HCT116 (cell line): ENCODE measurements at regions not wholly inside any gene's neighbourhood (a gene's known extent, or its start where the extent isn't known, plus 50 kb on each side); places are given as distances from the start of the nearest gene placed in this dataset.
"Not testable (repeated sequence)": the region's sequence is repeated elsewhere in the genome, so short reads cannot be mapped to it uniquely, and the experiment has no call there.

Experiments used
- ATAC-seq: fragments of 200-7000 bp; cut with Tn5 transposase; 2 replicates; pipeline ENCODE4 v1.9.1; 2020; ENCODE audit warnings: mild to moderate bottlenecking, moderate library complexity
- BruUV-seq: library from RNA; stranded (reverse); fragments of 400-500 nt; replicated peaks from 2 replicates; lab custom pipeline; 2021; lab: Mats Ljungman, UMichigan
- CTCF ChIA-PET: fragments of 300-600 bp; sonication (Branson Sonifier 250); formaldehyde crosslinking; loops from one replicate; lab custom pipeline; 2021; ENCODE audit warnings: antibody characterized with exemption; lab: Charles Lee
- POLR2A ChIA-PET: fragments of 300-600, 350-600 bp; sonication (Branson Sonifier 250); formaldehyde crosslinking; loops from one replicate; lab custom pipeline; 2021; ENCODE audit warnings: antibody characterized with exemption; lab: Charles Lee
- RAD21 ChIA-PET, 2 experiments: fragments of 300-600 bp; sonication (Branson Sonifier 250); formaldehyde crosslinking; loops; one replicate each; lab custom pipeline; 2023; ENCODE audit warnings: low total read pairs in 2 of 2; ENCODE audit not compliant: uncharacterized antibody in 2 of 2, unreplicated experiment in 2 of 2, low non-redundant PET in 1 of 2; lab: Charles Lee
- DNase-seq: peaks from one replicate; pipeline ENCODE4 v3.0.0-alpha.2; 2010; ENCODE audit warnings: low read depth, low spot score
- H2AFZ ChIP-seq: fragments of 200-600 bp; shearing (Covaris generic), sonication (generic); 2 replicates; pipeline ENCODE4 v1.6.1; 2017; ENCODE audit warnings: low read depth, mixed run types, mixed read lengths, antibody characterized with exemption, low read length; ENCODE audit not compliant: poor library complexity, severe bottlenecking
- H3K27ac ChIP-seq: 2 replicates; pipeline ENCODE4 v1.5.1; 2012; ENCODE audit warnings: low read depth, low read length
- H3K27me3 ChIP-seq: fragments of 200-600 bp; sonication (generic); 2 replicates; pipeline ENCODE4 v1.6.1; 2016; ENCODE audit warnings: mixed run types, low read length, mixed read lengths; ENCODE audit not compliant: insufficient read depth
- H3K36me3 ChIP-seq, 2 experiments: fragments of 200-500 bp in 1 of 2; fragments of 200-600 bp in 1 of 2; sonication (Bioruptor generic) in 1 of 2; sonication (generic) in 1 of 2; 2 replicates each; pipeline versions ENCODE4 v1.5.1 to v1.6.1; 2014 to 2016; ENCODE audit warnings: low read length in 2 of 2, inconsistent platforms in 1 of 2, mixed read lengths in 1 of 2, mixed run types in 1 of 2; ENCODE audit not compliant: insufficient read depth in 2 of 2, control insufficient read depth in 1 of 2
- H3K4me1 ChIP-seq, 2 experiments: fragments of 200-600 bp in 1 of 2; sonication (generic) in 1 of 2; 2 replicates each; pipeline versions ENCODE4 v1.5.1 to v1.6.1; 2012 to 2017; ENCODE audit warnings: low read length in 2 of 2, inconsistent platforms in 1 of 2, mild to moderate bottlenecking in 1 of 2, mixed read lengths in 1 of 2, mixed run types in 1 of 2, moderate library complexity in 1 of 2; ENCODE audit not compliant: insufficient read depth in 2 of 2, control insufficient read depth in 1 of 2
- H3K4me2 ChIP-seq: fragments of 200-600 bp; sonication (generic); 2 replicates; pipeline ENCODE4 v1.6.1; 2017; ENCODE audit warnings: mixed run types, low read length, mixed read lengths
- H3K4me3 ChIP-seq, 2 experiments: fragments of 200-600 bp in 1 of 2; sonication (generic) in 1 of 2; replicated peaks in 1 of 2; 2 replicates each; pipeline ENCODE4 v1.5.1; 2011 to 2016; ENCODE audit warnings: low read length in 2 of 2, control low read depth in 1 of 2, low read depth in 1 of 2, mild to moderate bottlenecking in 1 of 2, mixed read lengths in 1 of 2, mixed run types in 1 of 2
- H3K79me2 ChIP-seq: fragments of 200-600 bp; sonication (generic); 2 replicates; pipeline ENCODE4 v1.6.1; 2017; ENCODE audit warnings: mild to moderate bottlenecking, mixed run types, low read length, moderate library complexity, mixed read lengths; ENCODE audit not compliant: insufficient read depth
- H3K9ac ChIP-seq: fragments of 200-600 bp; sonication (generic); 2 replicates; pipeline ENCODE4 v1.6.1; 2016; ENCODE audit warnings: low read length, mixed read lengths
- H3K9me2 ChIP-seq: fragments of 200-600 bp; sonication (generic), shearing (Covaris generic); 2 replicates; pipeline ENCODE4 v1.6.1; 2017; ENCODE audit warnings: mixed run types, mild to moderate bottlenecking, moderate library complexity; ENCODE audit not compliant: insufficient read depth
- H3K9me3 ChIP-seq, 2 experiments: fragments of 200-500 bp in 1 of 2; fragments of 200-600 bp in 1 of 2; sonication (Bioruptor generic) in 1 of 2; sonication (generic) in 1 of 2; 2 replicates each; pipeline ENCODE4 v1.6.1; 2014 to 2017; ENCODE audit warnings: low read length in 2 of 2, mixed read lengths in 2 of 2, inconsistent platforms in 1 of 2, low read depth in 1 of 2, mild to moderate bottlenecking in 1 of 2, mixed run types in 1 of 2, moderate library complexity in 1 of 2; ENCODE audit not compliant: control insufficient read depth in 1 of 2, insufficient read depth in 1 of 2
- H4K20me1 ChIP-seq: fragments of 200-600 bp; sonication (generic), shearing (Covaris generic); 2 replicates; pipeline ENCODE4 v1.6.1; 2017; ENCODE audit warnings: mixed run types, mild to moderate bottlenecking, moderate library complexity; ENCODE audit not compliant: insufficient read depth
- ATF3 ChIP-seq: IDR thresholded peaks from 2 replicates; pipeline ENCODE4 v1.6.1; 2012
- EGR1 ChIP-seq: IDR thresholded peaks from 2 replicates; pipeline ENCODE4 v1.6.1; 2012; ENCODE audit warnings: low read depth
- EZH2 ChIP-seq: fragments of 200-600 bp; sonication (generic); IDR thresholded peaks from 2 replicates; pipeline ENCODE4 v1.6.1; 2017; ENCODE audit warnings: antibody characterized with exemption, mixed run types
- EZH2phosphoT487 ChIP-seq: fragments of 200-600 bp; IDR thresholded peaks from 2 replicates; pipeline ENCODE4 v1.6.1; 2018; ENCODE audit warnings: antibody characterized with exemption, borderline replicate concordance
- RAD21 ChIP-seq: IDR thresholded peaks from 2 replicates; pipeline ENCODE4 v1.6.1; 2012; ENCODE audit warnings: low read depth, mild to moderate bottlenecking
- REST ChIP-seq: IDR thresholded peaks from 2 replicates; pipeline ENCODE4 v1.6.1; 2012; ENCODE audit warnings: low read depth
- SP1 ChIP-seq: IDR thresholded peaks from 2 replicates; pipeline ENCODE4 v1.6.1; 2012; ENCODE audit warnings: low read depth
- SRF ChIP-seq: IDR thresholded peaks from 2 replicates; pipeline ENCODE4 v1.6.1; 2012; ENCODE audit warnings: low read depth
- intact Hi-C: fragments of 100-400 bp; cut with micrococcal nuclease; formaldehyde crosslinking; loops from 2 replicates; pipeline ENCODE4 v1.10.0; 2022

- no peak overlapping the region for H3K4me3 ChIP-seq
- H3K36me3 ChIP-seq, result no peaks in the 10 kb centered on the region
- H4K20me1 ChIP-seq, result no peaks in the 10 kb centered on the region
- intact Hi-C loops, result no loop called here
- no peak for TF ChIP-seq EZH2phosphoT487
- no peak for TF ChIP-seq RAD21
- TF ChIP-seq, all 23 proteins: peak for 0
- DNase-seq (no peak), ATAC-seq (no peak)
- POLR2A ChIA-PET, result no interaction called here
- no peak overlapping the region for H2AFZ ChIP-seq
- H3K4me1 ChIP-seq, result no peaks in the 10 kb centered on the region
- no peaks in the 10 kb centered on the region for H3K9me2 ChIP-seq
- H3K9ac ChIP-seq, result no peak overlapping the region
- RAD21 ChIA-PET, result no interaction called here
- no peak overlapping the region for H3K27ac ChIP-seq
- no peaks in the 10 kb centered on the region for H3K79me2 ChIP-seq
- CTCF ChIA-PET, result no interaction called here
- no peaks in the 10 kb centered on the region for H3K27me3 ChIP-seq
- H3K4me2 ChIP-seq, result no peak overlapping the region
- peaks cover 13 to 14% of the 10 kb centered on the region in 2 experiments; a peak in 2 of 4 replicates for H3K9me3 ChIP-seq
- BruUV-seq, result no TSS peak
These were observed 803.9 kb upstream of the CDH10 start for GRCh38 chr5:25448646-25449045.

GRCh38 chr5:25448190-25448621 is 803.4 kb upstream of the CDH10 start:
- intact Hi-C loops, result no loop called here
- no peaks in the 10 kb centered on the region for H3K27me3 ChIP-seq
- no peak overlapping the region for H3K27ac ChIP-seq
- ChIA-PET CTCF (no interaction called here), POLR2A (no interaction called here), RAD21 (no interaction called here)
- TF ChIP-seq EGR1 (no peak), SRF (no peak), EZH2 (no peak), ATF3 (no peak), SP1 (no peak), REST (no peak)
- no peak overlapping the region for H3K4me2 ChIP-seq
- no peaks in the 10 kb centered on the region for H3K36me3 ChIP-seq
- no TSS peak for BruUV-seq
- H3K9ac ChIP-seq, result no peak overlapping the region
- H3K4me1 ChIP-seq, result no peaks in the 10 kb centered on the region
- no peak overlapping the region for H3K4me3 ChIP-seq
- no peak overlapping the region for H2AFZ ChIP-seq
- no peaks in the 10 kb centered on the region for H3K9me2 ChIP-seq
- ATAC-seq (no peak), DNase-seq (no peak)
- no peaks in the 10 kb centered on the region for H3K79me2 ChIP-seq
- H3K9me3 ChIP-seq, result peaks cover 13 to 14% of the 10 kb centered on the region in 2 experiments; a peak in 2 of 4 replicates
- no peaks in the 10 kb centered on the region for H4K20me1 ChIP-seq

- not testable (repeated sequence) for H3K9ac ChIP-seq, H3K9me2 ChIP-seq
These were observed 801.3 kb upstream of the CDH10 start for GRCh38 chr5:25446061-25446420.

More at GRCh38 chr5:25446061-25446420, 801.3 kb upstream of the CDH10 start:
- ATAC-seq, RAD21 ChIA-PET, intact Hi-C loops, H3K4me2 ChIP-seq, H4K20me1 ChIP-seq, H3K79me2 ChIP-seq, H3K27ac ChIP-seq, CTCF ChIA-PET, POLR2A ChIA-PET, H2AFZ ChIP-seq, H3K27me3 ChIP-seq, DNase-seq, H3K4me1 ChIP-seq, H3K36me3 ChIP-seq, H3K4me3 ChIP-seq, BruUV-seq: not testable (repeated sequence)
- peaks cover 10 to 20% of the 10 kb centered on the region in 2 experiments; a peak in 2 of 4 replicates for H3K9me3 ChIP-seq
